Glomerular visceral epithelial cell (primary cell): ENCODE measurements at regions not wholly inside any gene's neighbourhood (a gene's known extent, or its start where the extent isn't known, plus 50 kb on each side); places are given as distances from the start of the nearest gene placed in this dataset.
"Not testable (repeated sequence)": the region's sequence is repeated elsewhere in the genome, so short reads cannot be mapped to it uniquely, and the experiment has no call there.

ENCODE experiments used
- DNase-seq: peaks from one replicate; pipeline ENCODE4 v3.0.0-alpha.2; 2016; ENCODE audit errors: extremely low spot score

DNA sequence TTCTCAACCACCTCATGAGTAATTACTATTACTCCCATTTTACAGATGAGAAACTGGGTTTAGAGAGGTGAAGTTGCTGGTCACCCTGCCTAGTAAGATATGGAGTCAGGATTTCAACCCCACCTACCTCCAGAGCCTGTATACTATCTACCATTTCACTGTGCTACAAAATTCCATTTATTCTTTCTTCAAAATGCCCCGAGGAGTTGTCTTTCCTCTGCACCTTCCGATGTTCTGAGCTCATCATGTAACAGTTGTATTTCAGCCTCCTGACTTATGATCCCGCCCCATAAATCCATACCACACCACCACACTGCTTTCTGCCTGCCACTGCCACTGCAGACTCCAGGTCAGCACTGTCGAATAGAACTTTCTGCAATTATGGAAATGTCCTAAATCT, 71.3 kb upstream of the SLC25A36 start:
- no peak for DNase-seq

- DNase-seq: no peak
Measured at GRCh38 chr3:140871022-140871421, 70.6 kb upstream of the SLC25A36 start.

- DNase-seq: not testable (repeated sequence)
Measured at GRCh38 chr3:140872165-140872564, 69.5 kb upstream of the SLC25A36 start.

GRCh38 chr3:140883428-140884040, 58.1 kb upstream of the SLC25A36 start:
- DNase-seq: no peak

GRCh38 chr3:140885697-140886096, 55.9 kb upstream of the SLC25A36 start:
- not testable (repeated sequence) for DNase-seq
